HFFc6 (cell line): ENCODE measurements at regions not wholly inside any gene's neighbourhood (a gene's known extent, or its start where the extent isn't known, plus 50 kb on each side); places are given as distances from the start of the nearest gene placed in this dataset.

ENCODE experiments used
- DNase-seq: peaks from one replicate; pipeline ENCODE4 v3.0.0-alpha.2; 2018
- H3K27ac Mint-ChIP-seq: 2 replicates; pipeline ENCODE4 v1.8.0; 2020; ENCODE audit warnings: mild to moderate bottlenecking, mixed read lengths
- H3K27me3 Mint-ChIP-seq: 2 replicates; pipeline ENCODE4 v1.8.0; 2021; ENCODE audit warnings: mild to moderate bottlenecking, moderate library complexity, mixed read lengths; ENCODE audit not compliant: insufficient read depth
- H3K36me3 Mint-ChIP-seq: 2 replicates; pipeline ENCODE4 v1.8.0; 2021; ENCODE audit warnings: low read depth, mixed read lengths
- H3K4me1 Mint-ChIP-seq: 2 replicates; pipeline ENCODE4 v1.8.0; 2020; ENCODE audit warnings: low read depth, mixed read lengths
- H3K4me3 Mint-ChIP-seq: 2 replicates; pipeline ENCODE4 v1.8.0; 2020; ENCODE audit warnings: mild to moderate bottlenecking, moderate library complexity, mixed read lengths
- H3K9me3 Mint-ChIP-seq: 2 replicates; pipeline ENCODE4 v1.8.0; 2020; ENCODE audit warnings: mild to moderate bottlenecking, mixed read lengths
- CTCF ChIP-seq: fragments of 200-600 bp; sonication (generic); IDR thresholded peaks from 2 replicates; pipeline ENCODE4 v1.5.0; 2021; ENCODE audit warnings: antibody characterized with exemption, mild to moderate bottlenecking

GRCh38 chrX:137427816-137428215 is 138.1 kb upstream of the ZIC3 start:
- no peaks in the 10 kb centered on the region for H3K4me1 Mint-ChIP-seq
- no peak for TF ChIP-seq CTCF
- H3K9me3 Mint-ChIP-seq: no peaks in the 10 kb centered on the region
- H3K27ac Mint-ChIP-seq: no peak overlapping the region
- no peak for DNase-seq
- peaks cover 13% of the 10 kb centered on the region for H3K27me3 Mint-ChIP-seq
- H3K4me3 Mint-ChIP-seq: peak overlapping the region; percentile 75
- H3K36me3 Mint-ChIP-seq: no peaks in the 10 kb centered on the region

GRCh38 chrX:137427426-137427778 is 138.5 kb upstream of the ZIC3 start:
- H3K27me3 Mint-ChIP-seq: peaks cover 13% of the 10 kb centered on the region
- peak overlapping the region; percentile 75 for H3K4me3 Mint-ChIP-seq
- TF ChIP-seq CTCF: no peak
- no peak overlapping the region for H3K27ac Mint-ChIP-seq
- H3K9me3 Mint-ChIP-seq: no peaks in the 10 kb centered on the region
- H3K36me3 Mint-ChIP-seq: no peaks in the 10 kb centered on the region
- H3K4me1 Mint-ChIP-seq: no peaks in the 10 kb centered on the region
- DNase-seq: no peak

DNA sequence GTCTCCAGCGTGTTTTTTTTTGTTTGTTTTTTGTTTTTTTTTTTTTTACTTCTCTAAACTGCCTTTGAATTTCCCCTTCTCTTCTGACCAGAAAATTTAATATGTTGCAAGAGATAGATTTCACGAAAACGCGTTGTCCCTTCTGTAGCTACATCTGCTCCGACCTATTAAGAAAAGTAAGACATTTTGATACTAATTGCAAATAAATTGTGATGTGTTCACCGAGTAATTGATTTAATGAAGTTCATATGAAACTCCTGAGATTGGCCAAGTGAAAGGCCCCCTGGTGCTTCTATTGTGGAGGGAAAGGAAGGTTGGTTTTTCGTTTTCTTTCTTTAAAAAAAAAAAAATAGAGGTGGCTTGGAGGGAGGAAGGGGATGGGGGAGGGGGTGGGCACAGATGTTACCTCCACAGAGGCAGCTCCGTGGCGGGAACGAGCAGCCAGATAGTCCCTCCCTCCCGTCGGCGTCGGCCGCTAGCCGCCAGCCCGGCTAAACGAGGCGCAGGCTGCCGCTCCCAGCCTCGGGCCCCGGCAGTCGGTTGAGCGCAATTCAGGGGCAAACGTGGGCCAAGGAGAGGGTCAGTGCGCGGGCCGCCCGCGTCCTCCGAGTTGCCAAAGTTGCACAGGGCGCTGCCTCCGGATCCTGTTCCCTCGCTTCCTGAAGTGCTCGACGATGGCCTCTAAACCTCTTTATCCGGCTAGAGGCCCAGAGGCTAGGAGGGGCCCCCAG is 139.1 kb upstream of the ZIC3 start:
- peaks cover 13% of the 10 kb centered on the region for H3K27me3 Mint-ChIP-seq
- no peak overlapping the region; the same call in 1 of the 2 replicates for H3K4me3 Mint-ChIP-seq
- H3K36me3 Mint-ChIP-seq: no peaks in the 10 kb centered on the region
- H3K27ac Mint-ChIP-seq: no peak overlapping the region
- H3K4me1 Mint-ChIP-seq: no peaks in the 10 kb centered on the region
- TF ChIP-seq CTCF: no peak
- H3K9me3 Mint-ChIP-seq: no peaks in the 10 kb centered on the region
- no peak for DNase-seq

DNA sequence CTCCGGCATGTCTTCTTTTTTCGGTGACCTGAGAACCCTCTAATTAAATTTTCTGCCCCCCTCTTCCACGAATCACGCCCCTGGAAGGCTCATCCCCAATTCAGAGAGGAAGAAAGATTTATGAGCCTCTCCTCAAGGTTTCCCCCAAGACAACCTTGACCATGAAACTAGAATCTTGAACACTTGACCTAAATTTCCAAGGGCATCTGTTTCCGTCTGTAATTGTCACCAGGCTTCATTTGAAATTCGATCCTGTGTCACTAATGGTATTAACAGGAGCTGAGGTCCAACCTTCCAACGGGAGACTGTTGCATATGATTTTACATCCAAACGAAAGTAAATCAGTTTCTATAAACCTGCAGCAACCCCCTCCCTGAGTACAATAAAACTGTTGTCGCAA is 139.9 kb upstream of the ZIC3 start:
- no peaks in the 10 kb centered on the region for H3K4me1 Mint-ChIP-seq
- H3K27me3 Mint-ChIP-seq: peaks cover 13% of the 10 kb centered on the region
- TF ChIP-seq CTCF: no peak
- no peak overlapping the region for H3K4me3 Mint-ChIP-seq
- H3K9me3 Mint-ChIP-seq: no peaks in the 10 kb centered on the region
- no peak for DNase-seq
- H3K36me3 Mint-ChIP-seq: no peaks in the 10 kb centered on the region
- no peak overlapping the region for H3K27ac Mint-ChIP-seq

DNA sequence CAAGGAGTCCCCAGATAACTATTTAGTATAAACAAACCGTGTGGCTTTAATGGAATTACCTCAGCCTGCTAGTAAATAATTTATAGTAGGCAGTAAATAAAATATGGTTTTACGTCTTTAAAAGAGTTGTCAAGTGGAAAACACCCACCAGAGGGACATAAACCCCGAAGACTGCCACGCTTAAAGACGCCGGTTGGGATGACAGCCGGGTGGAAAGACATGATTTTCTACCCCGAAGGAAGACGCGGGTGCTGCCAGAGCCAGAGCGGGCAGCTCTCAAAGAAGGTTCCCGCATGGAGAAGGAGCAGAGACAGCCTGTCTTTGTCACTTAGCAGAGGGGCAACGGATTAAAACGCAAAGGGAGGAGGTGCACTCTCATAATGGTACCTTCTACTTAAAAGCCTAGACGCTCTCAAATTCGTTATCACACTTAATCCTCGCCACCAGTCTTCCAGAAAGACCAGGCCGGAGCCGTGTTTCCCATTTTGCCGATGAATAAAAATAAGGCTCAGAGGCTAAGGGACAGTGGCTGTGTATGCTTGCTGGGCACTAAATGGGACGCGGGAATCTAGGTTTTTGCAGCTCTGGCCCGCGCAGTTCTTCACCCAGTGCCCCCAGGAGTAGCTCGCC is 140.5 kb upstream of the ZIC3 start:
- Mint-ChIP-seq H3K4me1 (no peaks in the 10 kb centered on the region), H3K4me3 (no peak overlapping the region), H3K27ac (no peak overlapping the region), H3K27me3 (peaks cover 13% of the 10 kb centered on the region), H3K36me3 (no peaks in the 10 kb centered on the region), H3K9me3 (no peaks in the 10 kb centered on the region)
- no peak for TF ChIP-seq CTCF
- no peak for DNase-seq
